ENCODE measurements at regions not wholly inside any gene's neighbourhood (a gene's known extent, or its start where the extent isn't known, plus 50 kb on each side); places are given as distances from the start of the nearest gene placed in this dataset.
"Not testable (repeated sequence)": the region's sequence is repeated elsewhere in the genome, so short reads cannot be mapped to it uniquely, and the experiment has no call there.

- Histone ChIP-seq H3K9me3 (ENCODE audit: control insufficient read depth in 5 of 5, low read length in 5 of 5) (no peaks in the 10 kb centered on the region), H3K4me3 (ENCODE audit: low read depth in 1 of 5, low read length in 5 of 5) (no peak overlapping the region), H3K36me3 (ENCODE audit: control insufficient read depth in 5 of 5, insufficient read depth in 5 of 5, low read length in 5 of 5) (no peaks in the 10 kb centered on the region), H3K27me3 (ENCODE audit: control insufficient read depth in 5 of 5, insufficient read depth in 4 of 5, low read length in 5 of 5) (no peaks in the 10 kb centered on the region), H3K4me1 (ENCODE audit: control insufficient read depth in 5 of 5, insufficient read depth in 5 of 5, low read length in 5 of 5) (no peaks in the 10 kb centered on the region), H3K27ac (ENCODE audit: low read depth, low read length) (no peak overlapping the region), H3K9ac (ENCODE audit: low read length in 5 of 5) (no peak overlapping the region)
Observed at GRCh38 chr5:74482990-74483389, 157.5 kb downstream of the ENC1 start.

- no peaks in the 10 kb centered on the region for H3K9me3 ChIP-seq (ENCODE audit: control insufficient read depth in 5 of 5, low read length in 5 of 5)
- no peak overlapping the region for H3K4me3 ChIP-seq (ENCODE audit: low read depth in 1 of 5, low read length in 5 of 5)
- no peak overlapping the region for H3K27ac ChIP-seq (ENCODE audit: low read depth, low read length)
- no peaks in the 10 kb centered on the region for H3K27me3 ChIP-seq (ENCODE audit: control insufficient read depth in 5 of 5, insufficient read depth in 4 of 5, low read length in 5 of 5)
- H3K4me1 ChIP-seq (ENCODE audit: control insufficient read depth in 5 of 5, insufficient read depth in 5 of 5, low read length in 5 of 5) = no peaks in the 10 kb centered on the region
- H3K9ac ChIP-seq (ENCODE audit: low read length in 5 of 5) = no peak overlapping the region
- H3K36me3 ChIP-seq (ENCODE audit: control insufficient read depth in 5 of 5, insufficient read depth in 5 of 5, low read length in 5 of 5) = no peaks in the 10 kb centered on the region
Observed at GRCh38 chr5:74482523-74482922, 158.0 kb downstream of the ENC1 start.

GRCh38 chr5:74481357-74481756 is 159.2 kb downstream of the ENC1 start:
- not testable (repeated sequence) for H3K27ac ChIP-seq (ENCODE audit: low read depth, low read length); H3K9me3 ChIP-seq (ENCODE audit: control insufficient read depth in 5 of 5, low read length in 5 of 5); H3K9ac ChIP-seq (ENCODE audit: low read length in 5 of 5); H3K36me3 ChIP-seq (ENCODE audit: control insufficient read depth in 5 of 5, insufficient read depth in 5 of 5, low read length in 5 of 5); H3K4me1 ChIP-seq (ENCODE audit: control insufficient read depth in 5 of 5, insufficient read depth in 5 of 5, low read length in 5 of 5); H3K4me3 ChIP-seq (ENCODE audit: low read depth in 1 of 5, low read length in 5 of 5); H3K27me3 ChIP-seq (ENCODE audit: control insufficient read depth in 5 of 5, insufficient read depth in 4 of 5, low read length in 5 of 5)

GRCh38 chr5:74480201-74480600 is 160.3 kb downstream of the ENC1 start:
- Histone ChIP-seq H3K27me3 (ENCODE audit: control insufficient read depth in 5 of 5, insufficient read depth in 4 of 5, low read length in 5 of 5) (no peaks in the 10 kb centered on the region), H3K4me3 (ENCODE audit: low read depth in 1 of 5, low read length in 5 of 5) (no peak overlapping the region), H3K4me1 (ENCODE audit: control insufficient read depth in 5 of 5, insufficient read depth in 5 of 5, low read length in 5 of 5) (no peaks in the 10 kb centered on the region), H3K9me3 (ENCODE audit: control insufficient read depth in 5 of 5, low read length in 5 of 5) (no peaks in the 10 kb centered on the region), H3K36me3 (ENCODE audit: control insufficient read depth in 5 of 5, insufficient read depth in 5 of 5, low read length in 5 of 5) (no peaks in the 10 kb centered on the region), H3K27ac (ENCODE audit: low read depth, low read length) (no peak overlapping the region), H3K9ac (ENCODE audit: low read length in 5 of 5) (no peak overlapping the region)

GRCh38 chr5:74478328-74478727 is 162.2 kb downstream of the ENC1 start:
- no peaks in the 10 kb centered on the region for H3K4me1 ChIP-seq (ENCODE audit: control insufficient read depth in 5 of 5, insufficient read depth in 5 of 5, low read length in 5 of 5)
- H3K27ac ChIP-seq (ENCODE audit: low read depth, low read length) = no peak overlapping the region
- no peaks in the 10 kb centered on the region for H3K9me3 ChIP-seq (ENCODE audit: control insufficient read depth in 5 of 5, low read length in 5 of 5)
- H3K27me3 ChIP-seq (ENCODE audit: control insufficient read depth in 5 of 5, insufficient read depth in 4 of 5, low read length in 5 of 5) = no peaks in the 10 kb centered on the region
- H3K36me3 ChIP-seq (ENCODE audit: control insufficient read depth in 5 of 5, insufficient read depth in 5 of 5, low read length in 5 of 5) = no peaks in the 10 kb centered on the region
- no peak overlapping the region for H3K4me3 ChIP-seq (ENCODE audit: low read depth in 1 of 5, low read length in 5 of 5)
- H3K9ac ChIP-seq (ENCODE audit: low read length in 5 of 5) = no peak overlapping the region

- Histone ChIP-seq H3K9me3 (ENCODE audit: control insufficient read depth in 5 of 5, low read length in 5 of 5) (no peaks in the 10 kb centered on the region), H3K27me3 (ENCODE audit: control insufficient read depth in 5 of 5, insufficient read depth in 4 of 5, low read length in 5 of 5) (no peaks in the 10 kb centered on the region), H3K36me3 (ENCODE audit: control insufficient read depth in 5 of 5, insufficient read depth in 5 of 5, low read length in 5 of 5) (no peaks in the 10 kb centered on the region), H3K27ac (ENCODE audit: low read depth, low read length) (no peak overlapping the region), H3K4me1 (ENCODE audit: control insufficient read depth in 5 of 5, insufficient read depth in 5 of 5, low read length in 5 of 5) (no peaks in the 10 kb centered on the region), H3K9ac (ENCODE audit: low read length in 5 of 5) (no peak overlapping the region), H3K4me3 (ENCODE audit: low read depth in 1 of 5, low read length in 5 of 5) (no peak overlapping the region)
Observed at GRCh38 chr5:74477761-74478160, 162.8 kb downstream of the ENC1 start.

GRCh38 chr5:74476819-74477453 is 163.6 kb downstream of the ENC1 start:
- no peak overlapping the region for H3K27ac ChIP-seq (ENCODE audit: low read depth, low read length)
- no peaks in the 10 kb centered on the region for H3K27me3 ChIP-seq (ENCODE audit: control insufficient read depth in 5 of 5, insufficient read depth in 4 of 5, low read length in 5 of 5)
- no peak overlapping the region for H3K4me3 ChIP-seq (ENCODE audit: low read depth in 1 of 5, low read length in 5 of 5)
- no peak overlapping the region for H3K9ac ChIP-seq (ENCODE audit: low read length in 5 of 5)
- H3K4me1 ChIP-seq (ENCODE audit: control insufficient read depth in 5 of 5, insufficient read depth in 5 of 5, low read length in 5 of 5) = no peaks in the 10 kb centered on the region
- no peaks in the 10 kb centered on the region for H3K9me3 ChIP-seq (ENCODE audit: control insufficient read depth in 5 of 5, low read length in 5 of 5)
- H3K36me3 ChIP-seq (ENCODE audit: control insufficient read depth in 5 of 5, insufficient read depth in 5 of 5, low read length in 5 of 5) = no peaks in the 10 kb centered on the region

GRCh38 chr5:74476046-74476818 is 164.3 kb downstream of the ENC1 start:
- H3K4me1 ChIP-seq (ENCODE audit: control insufficient read depth in 5 of 5, insufficient read depth in 5 of 5, low read length in 5 of 5) = no peaks in the 10 kb centered on the region
- no peaks in the 10 kb centered on the region for H3K27me3 ChIP-seq (ENCODE audit: control insufficient read depth in 5 of 5, insufficient read depth in 4 of 5, low read length in 5 of 5)
- no peaks in the 10 kb centered on the region for H3K9me3 ChIP-seq (ENCODE audit: control insufficient read depth in 5 of 5, low read length in 5 of 5)
- H3K4me3 ChIP-seq (ENCODE audit: low read depth in 1 of 5, low read length in 5 of 5) = no peak overlapping the region
- no peak overlapping the region for H3K9ac ChIP-seq (ENCODE audit: low read length in 5 of 5)
- no peaks in the 10 kb centered on the region for H3K36me3 ChIP-seq (ENCODE audit: control insufficient read depth in 5 of 5, insufficient read depth in 5 of 5, low read length in 5 of 5)
- H3K27ac ChIP-seq (ENCODE audit: low read depth, low read length) = no peak overlapping the region

GRCh38 chr5:74471875-74472274 is 168.7 kb downstream of the ENC1 start:
- H3K27ac ChIP-seq (ENCODE audit: low read depth, low read length) = no peak overlapping the region
- H3K4me1 ChIP-seq (ENCODE audit: control insufficient read depth in 5 of 5, insufficient read depth in 5 of 5, low read length in 5 of 5) = no peaks in the 10 kb centered on the region
- no peak overlapping the region for H3K9ac ChIP-seq (ENCODE audit: low read length in 5 of 5)
- H3K4me3 ChIP-seq (ENCODE audit: low read depth in 1 of 5, low read length in 5 of 5) = no peak overlapping the region
- no peaks in the 10 kb centered on the region for H3K9me3 ChIP-seq (ENCODE audit: control insufficient read depth in 5 of 5, low read length in 5 of 5)
- H3K36me3 ChIP-seq (ENCODE audit: control insufficient read depth in 5 of 5, insufficient read depth in 5 of 5, low read length in 5 of 5) = no peaks in the 10 kb centered on the region
- no peaks in the 10 kb centered on the region for H3K27me3 ChIP-seq (ENCODE audit: control insufficient read depth in 5 of 5, insufficient read depth in 4 of 5, low read length in 5 of 5)

- Histone ChIP-seq H3K4me3 (ENCODE audit: low read depth in 1 of 5, low read length in 5 of 5) (no peak overlapping the region), H3K27ac (ENCODE audit: low read depth, low read length) (no peak overlapping the region), H3K36me3 (ENCODE audit: control insufficient read depth in 5 of 5, insufficient read depth in 5 of 5, low read length in 5 of 5) (no peaks in the 10 kb centered on the region), H3K9ac (ENCODE audit: low read length in 5 of 5) (no peak overlapping the region), H3K27me3 (ENCODE audit: control insufficient read depth in 5 of 5, insufficient read depth in 4 of 5, low read length in 5 of 5) (no peaks in the 10 kb centered on the region), H3K9me3 (ENCODE audit: control insufficient read depth in 5 of 5, low read length in 5 of 5) (no peaks in the 10 kb centered on the region), H3K4me1 (ENCODE audit: control insufficient read depth in 5 of 5, insufficient read depth in 5 of 5, low read length in 5 of 5) (peaks cover 0 to 3% (median 0%) of the 10 kb centered on the region in 5 donors)
Observed at GRCh38 chr5:74469234-74469994, 171.1 kb downstream of the ENC1 start.

Data from subcutaneous abdominal adipose tissue (tissue), 5 donors.